Stomach (tissue), 8 donors: ENCODE measurements at regions not wholly inside any gene's neighbourhood (a gene's known extent, or its start where the extent isn't known, plus 50 kb on each side); places are given as distances from the start of the nearest gene placed in this dataset.

Source experiments
- DNase-seq, 2 donors: peaks; one replicate each; pipeline versions ENCODE4 v3.0.0 to v3.0.0-alpha.2; 2013 to 2019
- H3K27ac ChIP-seq, 5 donors: fragments of 200-600 bp in 4 of 5; sonication (generic) in 4 of 5; one replicate each; pipeline ENCODE4 v1.5.1; 2013 to 2019; ENCODE audit warnings: mild to moderate bottlenecking in 1 of 5, moderate library complexity in 1 of 5
- H3K27me3 ChIP-seq, 3 donors: fragments of 200-600 bp; sonication (generic); one replicate each; pipeline ENCODE4 v1.5.1; 2017 to 2019; ENCODE audit warnings: mixed run types in 1 of 3
- H3K36me3 ChIP-seq, 4 donors: fragments of 200-600 bp; sonication (generic); 1 replicate in 3 of 4; 2 replicates in 1 of 4; pipeline ENCODE4 v1.5.1; 2016 to 2019
- H3K4me1 ChIP-seq, 4 donors: fragments of 200-600 bp; sonication (generic); one replicate each; pipeline ENCODE4 v1.5.1; 2016 to 2019
- H3K4me3 ChIP-seq, 4 donors: fragments of 200-600 bp; sonication (generic) in 3 of 4; one replicate each; pipeline ENCODE4 v1.5.1; 2016 to 2019; ENCODE audit warnings: mild to moderate bottlenecking in 1 of 4
- H3K9me3 ChIP-seq, 4 donors: fragments of 200-600 bp; sonication (generic); one replicate each; pipeline ENCODE4 v1.5.1; 2016 to 2019
- CTCF ChIP-seq, 7 experiments: fragments of 450-650 bp in 4 of 7; fragments of 200-600 bp in 3 of 7; sonication (generic) in 3 of 7; IDR thresholded peaks; one replicate each; pipeline ENCODE4 v1.5.1; 2016 to 2019; ENCODE audit warnings: antibody characterized with exemption in 7 of 7, control low read depth in 2 of 7, mild to moderate bottlenecking in 1 of 7
- EP300 ChIP-seq: sonication (generic); formaldehyde crosslinking; IDR thresholded peaks from one replicate; pipeline ENCODE4 v1.6.1; 2017; ENCODE audit warnings: antibody characterized with exemption
- POLR2A ChIP-seq, 4 donors: fragments of 450-650 bp; IDR thresholded peaks; one replicate each; pipeline ENCODE4 v1.6.1; 2016; ENCODE audit warnings: antibody characterized with exemption in 4 of 4, control low read depth in 2 of 4, mild to moderate bottlenecking in 1 of 4, moderate library complexity in 1 of 4
- POLR2AphosphoS5 ChIP-seq, 3 donors: sonication (generic); formaldehyde crosslinking; IDR thresholded peaks; one replicate each; pipeline ENCODE4 v1.6.1; 2016; ENCODE audit warnings: antibody characterized with exemption in 3 of 3
- WGBS, 5 donors: extraction: QIAGEN DNeasy Blood & Tissue Kit in 3 of 5; methylation state at CpG; one replicate each; pipeline versions ENCODE4 v1.1.5 to v1.1.7; 2013 to 2018; 5-methylcytosine and 5-hydroxymethylcytosine counted together
- intact Hi-C: fragments of 100-400 bp; cut with DNase I; formaldehyde crosslinking; loops from one replicate; pipeline ENCODE4 v1.15.1; 2023; ENCODE audit warnings: low total_unique reads
- donor health status: healthy with polysubstance abuse.
- donor health status: Bipolar disorder and iron deficiency.
- donor health status: healthy.

DNA sequence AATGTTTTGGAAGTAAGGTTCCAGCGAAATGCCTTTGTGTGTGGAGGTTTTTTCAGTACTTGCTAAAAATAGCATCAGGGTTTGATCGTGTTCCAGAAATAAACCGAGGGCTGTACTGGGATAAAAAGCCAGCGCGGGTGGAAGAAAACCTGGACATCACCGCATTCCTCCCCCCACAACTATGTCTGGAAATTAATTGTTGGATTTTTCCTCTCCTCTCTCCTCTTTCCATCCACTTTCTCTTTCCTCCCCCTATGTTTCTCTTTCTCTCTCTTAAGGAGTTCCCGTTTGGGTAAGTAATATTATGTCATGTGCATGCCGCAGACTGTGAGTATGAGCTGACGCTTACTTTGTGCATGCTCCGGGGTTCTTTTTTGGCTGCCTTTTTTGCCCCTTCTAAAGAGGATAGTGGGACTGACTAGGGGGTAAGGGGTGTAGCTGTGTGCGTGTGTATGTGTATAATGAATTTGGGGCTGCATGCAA is 104.2 kb upstream of the HSD17B12 start:
- Histone ChIP-seq H3K4me3 (peak overlapping the region in 2 of 4 donors; percentile 33 to 43), H3K27ac (no peak overlapping the region), H3K27me3 (peaks cover 11 to 100% (median 88%) of the 10 kb centered on the region in 3 donors), H3K4me1 (peaks cover 50 to 68% (median 60%) of the 10 kb centered on the region in 4 donors), H3K36me3 (no peaks in the 10 kb centered on the region), H3K9me3 (no peaks in the 10 kb centered on the region)
- peak in 1 of 2 donors; percentile 47 for DNase-seq
- 6 to 10% (median 9%) methylated on average over 11 of the region's 11 CpGs for WGBS, 5 donors
- intact Hi-C loops = no loop called here
- TF ChIP-seq POLR2A (IDR thresholded peaks at IDR 0.05) (no peak), CTCF (IDR thresholded peaks at IDR 0.05) (no peak), POLR2AphosphoS5 (IDR thresholded peaks at IDR 0.05) (no peak), EP300 (no peak)

DNA sequence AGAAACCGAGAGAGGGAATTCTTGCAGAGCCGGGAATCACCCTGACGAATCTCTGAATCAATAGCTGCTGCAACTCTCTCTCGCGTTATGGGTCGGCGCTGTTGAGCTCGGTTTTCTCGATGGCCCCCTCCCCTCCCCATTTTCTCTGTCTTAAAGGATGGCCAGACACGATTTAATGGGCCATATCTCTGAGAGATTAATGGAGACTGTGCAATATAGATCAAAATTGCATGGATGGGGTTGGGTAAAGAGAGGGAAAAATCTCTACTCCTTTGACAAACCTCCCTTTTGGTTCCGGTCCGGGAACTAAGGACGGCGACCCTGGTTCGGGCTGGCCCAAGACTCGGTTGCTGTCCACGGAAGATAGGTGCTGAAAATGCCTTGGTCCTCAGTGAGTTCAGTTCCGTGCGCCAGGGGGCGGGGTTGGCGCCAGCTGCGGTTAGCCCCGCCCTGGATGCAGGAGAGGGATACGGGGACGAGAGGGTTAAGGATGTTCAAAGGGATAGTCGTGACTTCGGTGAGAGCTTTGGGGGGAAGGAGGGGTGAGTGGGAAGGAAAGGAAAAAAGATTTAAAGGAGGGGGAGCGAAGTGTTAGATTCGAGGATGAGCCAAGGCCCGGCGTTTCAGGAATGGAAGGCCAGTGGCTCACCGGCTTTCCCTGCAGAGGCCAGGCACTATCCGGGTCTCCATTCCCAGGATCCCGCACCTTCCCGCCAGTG is 103.6 kb upstream of the HSD17B12 start:
- Histone ChIP-seq H3K9me3 (no peaks in the 10 kb centered on the region), H3K27ac (no peak overlapping the region), H3K4me3 (peak overlapping the region in 1 of 4 donors; percentile 43), H3K36me3 (no peaks in the 10 kb centered on the region), H3K27me3 (peaks cover 17 to 100% (median 94%) of the 10 kb centered on the region in 3 donors), H3K4me1 (peaks cover 54 to 74% (median 65%) of the 10 kb centered on the region in 4 donors)
- TF ChIP-seq CTCF (IDR thresholded peaks at IDR 0.05) (peak in 2 of 7 experiments; percentile 4 to 20), POLR2AphosphoS5 (IDR thresholded peaks at IDR 0.05) (peak in 1 of 3 donors; percentile 9), EP300 (no peak)
- WGBS, 5 donors = 1 to 6% (median 4%) methylated on average over 35 of the region's 35 CpGs
- peak; percentile 44 to 81 for DNase-seq
- intact Hi-C loops = no loop called here

GRCh38 chr11:43577566-43578264 is 102.8 kb upstream of the HSD17B12 start:
- H3K9me3 ChIP-seq = no peaks in the 10 kb centered on the region
- no peaks in the 10 kb centered on the region for H3K36me3 ChIP-seq
- intact Hi-C loops = no loop called here
- H3K4me1 ChIP-seq = peaks cover 58 to 82% (median 69%) of the 10 kb centered on the region in 4 donors
- no peak overlapping the region for H3K4me3 ChIP-seq
- peaks cover 24 to 100% (median 100%) of the 10 kb centered on the region in 3 donors for H3K27me3 ChIP-seq
- 8 to 14% (median 9%) methylated on average over 17 of the region's 17 CpGs for WGBS, 5 donors
- no peak for TF ChIP-seq POLR2AphosphoS5 (IDR thresholded peaks at IDR 0.05)
- TF ChIP-seq CTCF (IDR thresholded peaks at IDR 0.05) = no peak
- no peak for TF ChIP-seq EP300
- no peak for TF ChIP-seq POLR2A (IDR thresholded peaks at IDR 0.05)
- no peak for DNase-seq
- no peak overlapping the region for H3K27ac ChIP-seq

DNA sequence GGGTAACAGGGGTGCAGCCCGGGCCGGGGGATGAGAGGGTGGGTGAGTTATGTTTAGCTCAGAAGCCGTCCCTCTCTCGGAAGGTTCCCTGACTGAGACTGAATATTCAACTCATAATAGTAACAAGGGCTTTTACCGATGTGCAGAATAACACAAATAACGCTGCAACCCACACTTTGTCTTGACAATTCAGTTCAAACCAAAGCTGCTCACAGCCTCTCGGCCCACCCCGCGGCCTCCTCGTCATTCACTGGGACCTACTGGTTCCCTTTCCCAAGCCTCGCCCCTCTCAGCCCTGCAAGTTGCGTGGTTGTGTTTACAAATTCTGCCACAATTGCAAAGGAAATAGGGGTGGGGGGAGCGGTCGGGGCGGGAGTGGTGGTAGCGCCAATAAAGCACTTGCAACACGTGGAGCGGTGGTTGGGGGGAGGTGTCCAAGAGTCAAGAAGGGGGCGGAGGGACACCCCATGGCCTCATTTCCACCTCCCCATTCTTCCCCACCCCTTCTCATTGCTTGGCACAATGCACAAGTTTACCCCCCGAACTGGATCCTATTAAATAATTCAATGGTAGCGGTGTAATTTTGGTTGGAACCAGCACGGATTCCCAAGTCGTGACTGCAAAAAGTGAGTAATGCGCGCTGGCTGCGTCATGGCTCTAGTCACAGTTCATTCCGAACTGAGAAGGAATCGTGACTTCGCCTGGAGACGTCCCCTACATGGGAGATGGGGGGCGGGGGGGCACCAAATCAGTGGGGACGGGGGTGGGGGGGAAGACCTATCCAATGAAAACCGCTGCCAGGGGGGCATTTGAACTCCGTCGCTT is 102.0 kb upstream of the HSD17B12 start:
- no peaks in the 10 kb centered on the region for H3K36me3 ChIP-seq
- H3K9me3 ChIP-seq = no peaks in the 10 kb centered on the region
- WGBS, 5 donors = 1 to 3% (median 2%) methylated on average over 34 to 35 of the region's 35 CpGs
- H3K4me1 ChIP-seq = peaks cover 58 to 87% (median 69%) of the 10 kb centered on the region in 4 donors
- peaks cover 24 to 100% (median 100%) of the 10 kb centered on the region in 3 donors for H3K27me3 ChIP-seq
- intact Hi-C loops = no loop called here
- H3K4me3 ChIP-seq = peak overlapping the region; percentile 47 to 70 (median 56)
- H3K27ac ChIP-seq = no peak overlapping the region
- TF ChIP-seq CTCF (IDR thresholded peaks at IDR 0.05) (no peak), EP300 (no peak), POLR2AphosphoS5 (IDR thresholded peaks at IDR 0.05) (no peak)
- DNase-seq = no peak
